HG03097 (cell line): ENCODE measurements at regions not wholly inside any gene's neighbourhood (a gene's known extent, or its start where the extent isn't known, plus 50 kb on each side); places are given as distances from the start of the nearest gene placed in this dataset.
"Not testable (repeated sequence)": the region's sequence is repeated elsewhere in the genome, so short reads cannot be mapped to it uniquely, and the experiment has no call there.

Experiments
- ATAC-seq: cut with Tn5 transposase; IDR thresholded peaks from one replicate; pipeline ENCODE4 v1.9.1; 2021; ENCODE audit not compliant: unreplicated experiment, low FRiP score

GRCh38 chr10:78442836-78443550, 409.3 kb downstream of the RPS24 start:
- ATAC-seq: no peak

- no peak for ATAC-seq
Observed at GRCh38 chr10:78443900-78444571, 410.4 kb downstream of the RPS24 start.

GRCh38 chr10:78444741-78445140, 411.1 kb downstream of the RPS24 start:
- not testable (repeated sequence) for ATAC-seq

GRCh38 chr10:78445308-78445707, 411.6 kb downstream of the RPS24 start:
- no peak for ATAC-seq

GRCh38 chr10:78448470-78448869, 414.8 kb downstream of the RPS24 start:
- ATAC-seq: no peak

- ATAC-seq: no peak
Observed at GRCh38 chr10:78448994-78449418, 415.3 kb downstream of the RPS24 start.

- ATAC-seq: no peak
Observed at GRCh38 chr10:78449554-78449953, 415.9 kb downstream of the RPS24 start.

GRCh38 chr10:78450239-78450638, 416.6 kb downstream of the RPS24 start:
- ATAC-seq: no peak

- no peak for ATAC-seq
Observed at GRCh38 chr10:78450807-78451485, 417.3 kb downstream of the RPS24 start.

GRCh38 chr10:78451592-78451991, 417.9 kb downstream of the RPS24 start:
- ATAC-seq: no peak

GRCh38 chr10:78454123-78454645, 420.5 kb downstream of the RPS24 start:
- ATAC-seq: no peak

GRCh38 chr10:78455236-78455635, 421.6 kb downstream of the RPS24 start:
- ATAC-seq: no peak

- ATAC-seq: no peak
Observed at GRCh38 chr10:78455811-78456210, 422.1 kb downstream of the RPS24 start.

GRCh38 chr10:78456649-78457400, 423.2 kb downstream of the RPS24 start:
- ATAC-seq: no peak

- no peak for ATAC-seq
Observed at GRCh38 chr10:78457804-78458482, 424.3 kb downstream of the RPS24 start.

GRCh38 chr10:78458983-78459638, 425.4 kb downstream of the RPS24 start:
- no peak for ATAC-seq

GRCh38 chr10:78459639-78460037, 426.0 kb downstream of the RPS24 start:
- no peak for ATAC-seq

- no peak for ATAC-seq
Observed at GRCh38 chr10:78460204-78460603, 426.5 kb downstream of the RPS24 start.

- ATAC-seq: no peak
Observed at GRCh38 chr10:78461333-78461732, 427.7 kb downstream of the RPS24 start.

- ATAC-seq: no peak
Observed at GRCh38 chr10:78462176-78462575, 428.5 kb downstream of the RPS24 start.
